ENCODE measurements at regions not wholly inside any gene's neighbourhood (a gene's known extent, or its start where the extent isn't known, plus 50 kb on each side); places are given as distances from the start of the nearest gene placed in this dataset.

DNA sequence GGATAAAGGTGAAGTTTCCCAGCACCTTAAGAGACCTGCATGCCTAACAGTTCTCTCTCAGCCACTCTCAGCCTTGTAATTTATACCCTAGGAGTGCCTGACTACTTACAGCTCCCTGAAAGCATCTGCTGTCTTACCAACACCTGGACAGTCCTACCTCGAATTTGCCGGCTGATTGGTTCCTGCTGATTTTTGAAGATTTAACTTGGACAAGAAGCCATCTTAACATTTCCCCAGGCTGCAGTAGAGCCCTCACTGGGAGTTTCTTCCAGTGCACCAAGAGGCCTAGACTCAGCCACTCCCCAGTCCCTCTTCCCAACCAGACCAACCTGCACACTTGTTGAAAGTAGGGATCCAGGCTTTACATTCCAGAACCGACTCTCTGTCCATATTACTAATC lies 174.5 kb downstream of the LINC00237 start:
- no peaks in the 10 kb centered on the region for H4K20me1 ChIP-seq (ENCODE audit: insufficient read depth, low read length)
- intact Hi-C loops (cut with micrococcal nuclease; ENCODE audit: unreplicated experiment), result no loop called here
- H3K79me2 ChIP-seq (ENCODE audit: insufficient read depth, low read length), result no peaks in the 10 kb centered on the region
- H3K4me1 ChIP-seq (ENCODE audit: insufficient read depth, low read length), result no peaks in the 10 kb centered on the region
- WGBS (ENCODE audit: low lambda C conversion rate), result 27% methylated on average over 3 of the region's 3 CpGs
- no peak overlapping the region for H3K4me3 ChIP-seq (replicated peaks in 1 of 3; ENCODE audit: insufficient read depth in 1 of 3, low read depth in 2 of 3, low read length in 3 of 3)
- no peak overlapping the region for H3K9ac ChIP-seq (ENCODE audit: insufficient read depth, low read depth, low read length)
- no peak overlapping the region for H2AFZ ChIP-seq (ENCODE audit: low read length)
- no peak overlapping the region for H3K27ac ChIP-seq (ENCODE audit: extremely low read length, insufficient read depth, low read length)
- no peak overlapping the region for H3K4me2 ChIP-seq (ENCODE audit: low read depth, low read length)
- in situ Hi-C loops (cut with HindIII; ENCODE audit: extremely low pct_ligation_motif_present, low pct_unique_long_range_greater_than_20kb), result no loop called here
- CTCF ChIA-PET (ENCODE audit: low intra/inter-chr PET ratio, low total read pairs), result no interaction called here
- no TSS peak for BruUV-seq (replicated peaks)
- H3K27me3 ChIP-seq (ENCODE audit: control insufficient read depth in 1 of 2, insufficient read depth in 2 of 2, low read length in 2 of 2), result peaks cover 3 to 30% of the 10 kb centered on the region in 2 experiments; a peak in 3 of 5 replicates
- ATAC-seq (no peak), DNase-seq (ENCODE audit: low spot score) (no peak), FAIRE-seq (no peak)
- POLR2A ChIA-PET, result no interaction called here
- H3K9me3 ChIP-seq (ENCODE audit: low read length), result no peaks in the 10 kb centered on the region
- TF ChIP-seq SAFB2 (CRISPR knock-in tag; IDR thresholded peaks at IDR 0.05; ENCODE audit: borderline replicate concordance, low read depth), result no peak
- TF ChIP-seq THAP8 (CRISPR knock-in tag; IDR thresholded peaks at IDR 0.05; ENCODE audit: borderline replicate concordance), result no peak
- no peak for TF ChIP-seq IRX3 (CRISPR knock-in tag; IDR thresholded peaks at IDR 0.05; ENCODE audit: borderline replicate concordance, low read depth)
- no peaks in the 10 kb centered on the region for H3K36me3 ChIP-seq (replicated peaks in 1 of 2; ENCODE audit: control insufficient read depth in 1 of 2, insufficient read depth in 2 of 2, low read length in 2 of 2)

- ChIA-PET CTCF (ENCODE audit: low intra/inter-chr PET ratio, low total read pairs) (no interaction called here), POLR2A (no interaction called here)
- BruUV-seq (replicated peaks), result no TSS peak
- no peak overlapping the region for H3K4me2 ChIP-seq (ENCODE audit: low read depth, low read length)
- no peaks in the 10 kb centered on the region for H4K20me1 ChIP-seq (ENCODE audit: insufficient read depth, low read length)
- FAIRE-seq (no peak), ATAC-seq (no peak), DNase-seq (ENCODE audit: low spot score) (no peak)
- no peaks in the 10 kb centered on the region for H3K36me3 ChIP-seq (replicated peaks in 1 of 2; ENCODE audit: control insufficient read depth in 1 of 2, insufficient read depth in 2 of 2, low read length in 2 of 2)
- no peaks in the 10 kb centered on the region for H3K9me3 ChIP-seq (ENCODE audit: low read length)
- H3K27me3 ChIP-seq (ENCODE audit: control insufficient read depth in 1 of 2, insufficient read depth in 2 of 2, low read length in 2 of 2), result peaks cover 3 to 30% of the 10 kb centered on the region in 2 experiments; a peak in 3 of 5 replicates
- H3K4me1 ChIP-seq (ENCODE audit: insufficient read depth, low read length), result no peaks in the 10 kb centered on the region
- no peak overlapping the region for H3K9ac ChIP-seq (ENCODE audit: insufficient read depth, low read depth, low read length)
- H3K79me2 ChIP-seq (ENCODE audit: insufficient read depth, low read length), result no peaks in the 10 kb centered on the region
- H3K4me3 ChIP-seq (replicated peaks in 1 of 3; ENCODE audit: insufficient read depth in 1 of 3, low read depth in 2 of 3, low read length in 3 of 3), result no peak overlapping the region
- H3K27ac ChIP-seq (ENCODE audit: extremely low read length, insufficient read depth, low read length), result no peak overlapping the region
- no peak overlapping the region for H2AFZ ChIP-seq (ENCODE audit: low read length)
- 17% methylated on average over 3 of the region's 3 CpGs for WGBS (ENCODE audit: low lambda C conversion rate)
- in situ Hi-C loops (cut with HindIII; ENCODE audit: extremely low pct_ligation_motif_present, low pct_unique_long_range_greater_than_20kb), result no loop called here
- intact Hi-C loops (cut with micrococcal nuclease; ENCODE audit: unreplicated experiment), result no loop called here
- peak; percentile 50 for TF ChIP-seq HNRNPK (IDR thresholded peaks at IDR 0.05; ENCODE audit: low read depth, low read length, poor library complexity, severe bottlenecking)
- no peak for TF ChIP-seq FUBP1 (CRISPR knock-in tag; IDR thresholded peaks at IDR 0.05; ENCODE audit: borderline replicate concordance)
- TF ChIP-seq STAT6 (CRISPR knock-in tag; IDR thresholded peaks at IDR 0.05; ENCODE audit: borderline replicate concordance), result no peak
- TF ChIP-seq FOXP1 (IDR thresholded peaks at IDR 0.05), result no peak
- no peak for TF ChIP-seq FOXP1 (CRISPR knock-in tag; IDR thresholded peaks at IDR 0.05)
- no peak for TF ChIP-seq ZNF747 (CRISPR knock-in tag; IDR thresholded peaks at IDR 0.05; ENCODE audit: borderline replicate concordance)
- no peak for TF ChIP-seq ZNF563 (CRISPR knock-in tag; IDR thresholded peaks at IDR 0.05)
- TF ChIP-seq RORA (CRISPR knock-in tag; IDR thresholded peaks at IDR 0.05), result no peak
- no peak for TF ChIP-seq ZSCAN25 (CRISPR knock-in tag; IDR thresholded peaks at IDR 0.05)
- TF ChIP-seq HINFP (CRISPR knock-in tag; IDR thresholded peaks at IDR 0.05; ENCODE audit: low read depth), result no peak
Measured at GRCh38 chr20:20931024-20931423, 175.1 kb downstream of the LINC00237 start.
